Posterior cingulate gyrus (tissue), 11 donors: ENCODE measurements at regions not wholly inside any gene's neighbourhood (a gene's known extent, or its start where the extent isn't known, plus 50 kb on each side); places are given as distances from the start of the nearest gene placed in this dataset.

Experiments used
- DNase-seq, 10 donors: peaks; one replicate each; pipeline versions ENCODE4 v3.0.0 to v3.0.0-alpha.2; 2020 to 2021; ENCODE audit warnings: mixed read lengths in 3 of 10
- intact Hi-C: fragments of 100-400 bp; cut with DNase I; formaldehyde crosslinking; loops from one replicate; pipeline ENCODE4 v1.15.1; 2023

- intact Hi-C loops = no loop called here
- no peak for DNase-seq
Measured at GRCh38 chr10:90557385-90557784, 300.5 kb downstream of the HTR7 start.

DNA sequence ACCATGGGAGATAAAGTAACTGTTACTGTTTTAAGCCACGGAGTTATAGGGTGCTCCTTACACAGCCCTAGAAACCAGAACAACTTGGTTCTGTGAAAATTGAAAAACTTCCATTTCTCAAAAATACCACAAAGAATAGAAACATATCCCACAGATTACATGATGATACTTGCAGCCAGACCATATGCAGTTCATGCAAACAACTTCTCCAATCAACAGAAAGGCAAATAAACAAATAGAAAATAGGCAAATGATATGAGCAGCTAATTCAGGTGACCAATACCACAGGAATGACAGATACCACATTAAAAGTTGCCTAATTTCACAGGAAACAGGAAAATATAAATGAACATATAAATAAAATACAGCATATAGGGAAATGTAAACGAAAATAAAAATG, 297.5 kb downstream of the HTR7 start:
- no peak for DNase-seq
- intact Hi-C loops = no loop called here

DNA sequence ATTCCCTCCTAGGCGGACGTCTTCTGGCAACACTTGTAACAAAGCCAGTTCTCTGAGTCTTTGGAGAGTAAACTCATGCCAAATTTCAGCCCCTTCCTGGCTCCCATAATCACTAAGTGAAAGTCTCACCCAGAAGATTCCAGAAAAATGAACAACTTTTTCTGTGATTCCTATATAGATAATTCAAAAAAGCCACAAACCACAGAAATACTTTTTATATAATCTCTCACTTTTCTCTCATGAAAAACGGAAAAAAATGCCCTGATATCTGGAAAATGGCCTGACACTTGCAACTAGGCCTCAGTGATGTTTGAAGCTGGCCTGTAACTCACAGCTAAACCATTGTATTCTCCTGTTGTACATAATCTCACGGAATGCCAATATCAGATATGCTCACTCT, 296.2 kb downstream of the HTR7 start:
- intact Hi-C loops = no loop called here
- no peak for DNase-seq

DNA sequence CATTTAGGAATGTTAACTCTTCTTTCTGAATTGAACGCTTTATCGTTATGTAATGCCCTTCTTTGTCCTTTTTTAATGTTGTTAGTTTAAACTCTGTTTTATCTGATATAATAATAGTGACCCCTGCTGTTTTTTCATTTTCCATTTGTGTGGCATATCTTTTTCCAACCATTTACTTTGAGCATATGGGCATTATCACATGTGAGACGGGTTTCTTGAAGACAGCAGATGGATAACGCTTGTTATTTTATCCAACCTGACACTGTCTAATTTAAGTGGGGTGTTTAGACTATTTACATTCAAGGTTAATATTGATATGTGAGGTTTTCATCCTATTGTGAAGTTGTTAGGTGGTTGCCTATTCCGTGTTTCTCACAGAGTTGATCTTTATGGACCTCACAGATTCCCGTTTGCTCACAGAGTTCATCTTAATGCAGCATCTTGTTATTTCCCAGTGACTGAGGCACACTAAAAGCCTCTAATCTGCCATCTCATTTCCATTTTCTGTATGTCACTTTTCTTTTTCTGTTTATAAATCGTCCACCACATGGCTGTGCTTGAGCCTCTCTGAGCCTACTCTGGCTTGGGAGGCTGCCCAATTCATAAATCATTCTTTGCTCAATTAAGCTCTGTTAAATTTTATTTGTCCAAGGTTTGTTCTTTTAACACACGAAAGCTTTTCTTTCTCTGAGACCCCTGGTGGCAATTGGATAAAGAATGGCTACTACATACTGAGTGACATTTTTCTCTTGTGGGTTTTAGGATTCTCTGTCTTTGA, 286.2 kb downstream of the HTR7 start:
- DNase-seq = no peak
- intact Hi-C loops = no loop called here

DNA sequence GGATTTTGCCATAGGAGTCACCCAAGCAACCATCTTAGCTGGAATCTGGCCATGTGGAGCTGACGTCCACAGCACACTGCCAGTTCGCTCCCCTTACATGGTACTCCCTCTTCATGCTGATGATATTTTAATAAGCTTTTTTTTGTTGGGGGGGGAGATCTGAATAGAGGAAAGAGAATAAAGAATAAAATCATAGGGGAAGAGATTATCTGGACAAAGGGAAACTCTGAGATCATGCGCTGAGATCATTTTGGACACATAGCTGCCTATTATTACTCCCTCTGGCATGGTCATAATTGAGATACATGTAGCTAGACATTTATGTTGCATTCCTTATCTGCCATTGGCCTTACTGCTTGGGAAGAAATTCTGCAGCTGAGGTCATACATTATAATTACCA, 282.7 kb downstream of the HTR7 start:
- DNase-seq = no peak
- intact Hi-C loops = no loop called here

DNA sequence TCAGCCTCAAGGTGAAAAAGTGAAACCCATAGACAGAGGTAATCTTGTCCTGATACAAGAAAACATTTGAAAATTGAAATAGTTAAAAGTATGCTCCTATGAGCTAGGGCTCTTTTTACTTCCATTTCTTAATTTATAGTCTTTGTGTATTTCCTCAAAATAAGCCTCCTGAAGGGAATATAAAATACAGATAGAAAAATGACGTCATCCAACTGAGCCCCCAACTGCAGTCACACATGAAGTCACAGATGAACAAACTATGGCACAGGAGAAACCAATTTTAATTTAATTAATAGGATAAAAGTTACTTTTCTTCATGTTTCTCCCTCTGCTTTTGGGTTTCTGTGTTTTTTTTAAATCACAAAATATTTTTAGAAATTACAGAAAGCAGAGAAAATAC, 280.3 kb downstream of the HTR7 start:
- no peak for DNase-seq
- intact Hi-C loops = no loop called here

DNA sequence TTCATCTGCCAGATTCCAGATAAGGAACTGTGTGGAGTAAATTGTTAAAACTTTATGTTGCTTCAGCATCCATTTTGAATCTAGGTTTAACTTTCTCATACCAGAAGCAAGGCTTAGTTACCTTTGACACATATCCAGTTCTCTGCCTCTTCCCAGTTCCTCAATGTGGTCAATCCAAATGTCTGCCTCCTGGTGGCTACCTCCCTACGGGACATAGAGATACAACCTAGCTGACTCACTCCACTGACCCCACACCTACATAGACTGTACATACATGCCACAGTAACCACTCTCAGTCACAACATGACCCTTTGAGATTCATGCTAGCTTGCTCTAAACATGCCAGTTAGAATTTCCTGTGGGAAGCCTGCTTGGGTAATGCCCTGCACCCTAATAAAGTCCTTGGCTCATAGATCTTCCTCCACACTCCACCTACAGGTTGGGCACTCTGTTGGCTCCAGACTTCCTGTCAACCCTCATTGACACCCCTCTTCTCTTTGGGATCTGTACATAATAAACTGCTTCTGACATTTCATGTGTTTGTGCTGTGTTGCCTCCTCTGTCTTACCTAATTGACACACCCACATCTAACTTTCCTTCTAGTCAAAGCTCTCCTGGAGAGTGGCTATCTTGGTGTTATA, 278.1 kb downstream of the HTR7 start:
- intact Hi-C loops = no loop called here
- no peak for DNase-seq

DNA sequence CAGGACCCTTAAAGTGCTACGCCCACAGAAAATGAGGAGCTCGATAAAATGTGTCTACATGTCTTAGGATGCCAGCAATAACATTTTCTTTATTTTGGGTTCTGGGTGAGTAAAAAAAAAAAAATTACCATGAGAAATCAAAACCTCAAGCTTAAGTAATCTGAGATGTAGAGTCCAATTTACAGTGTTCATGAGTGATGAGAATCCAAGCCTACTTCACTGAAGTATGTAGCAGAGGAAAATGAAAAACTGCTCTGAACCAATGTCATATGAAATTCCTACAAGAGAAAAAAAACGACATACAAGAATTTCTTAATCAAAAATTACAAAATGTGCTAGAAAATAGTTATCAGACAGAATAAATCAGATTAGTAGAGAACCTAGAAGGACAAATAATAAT, 274.4 kb downstream of the HTR7 start:
- no peak for DNase-seq
- intact Hi-C loops = no loop called here

DNA sequence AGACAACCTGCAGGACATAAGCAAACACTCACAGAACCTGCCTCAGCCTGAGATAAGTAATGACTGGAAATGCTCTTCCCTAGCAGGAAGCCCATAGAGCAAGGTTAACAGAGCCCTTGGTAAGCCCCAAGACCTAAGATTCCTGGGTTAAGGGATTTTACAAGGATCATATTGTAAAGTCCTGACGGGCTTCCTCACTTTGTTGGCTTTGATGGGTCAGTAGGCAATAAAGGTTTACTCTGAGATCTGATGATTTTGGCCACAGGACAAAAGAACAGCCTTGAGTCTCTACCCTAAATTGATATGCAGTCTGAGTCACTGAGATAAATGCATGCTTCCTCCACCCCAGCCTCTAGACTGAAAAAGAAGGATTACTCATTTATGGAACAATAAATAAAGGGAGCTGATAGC, 270.8 kb downstream of the HTR7 start:
- intact Hi-C loops = no loop called here
- DNase-seq = no peak

DNA sequence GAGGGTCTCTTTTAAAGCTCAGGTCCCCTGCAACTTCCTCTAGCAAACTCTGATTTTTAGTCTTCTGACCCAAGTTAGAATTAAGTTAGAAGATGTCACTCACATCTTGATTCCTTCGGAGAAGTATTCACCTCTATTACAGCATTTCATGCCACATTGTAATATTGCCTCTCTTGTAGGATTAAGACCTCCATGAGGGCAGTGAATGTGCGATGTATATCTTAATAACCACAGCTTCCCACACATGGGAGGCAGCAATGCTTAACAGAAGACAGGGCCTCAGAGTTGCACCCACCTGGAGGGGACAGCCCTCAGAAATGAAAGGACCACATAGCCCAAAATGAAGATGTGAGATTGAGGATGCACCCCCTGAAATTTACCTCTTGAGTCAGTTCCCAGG, 270.3 kb downstream of the HTR7 start:
- intact Hi-C loops = no loop called here
- no peak for DNase-seq

DNA sequence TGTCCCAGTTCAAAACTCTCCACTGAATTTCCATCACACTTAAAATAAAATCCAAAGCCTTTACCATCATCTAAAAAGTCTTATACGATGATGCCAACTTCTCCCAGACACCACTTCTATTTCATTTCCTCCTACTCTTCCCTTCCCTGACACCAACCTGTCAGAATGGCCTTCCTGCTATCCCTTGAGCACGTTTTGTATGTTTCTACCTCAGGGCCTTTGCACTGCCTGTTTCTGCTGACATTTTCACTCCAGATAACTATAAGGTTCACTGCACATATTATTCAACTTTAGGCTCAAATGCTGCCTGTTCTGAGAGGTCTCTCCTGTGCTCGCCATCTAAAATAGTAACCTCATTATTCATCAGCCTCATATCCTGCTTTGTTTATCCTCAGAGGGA, 269.6 kb downstream of the HTR7 start:
- intact Hi-C loops = no loop called here
- DNase-seq = no peak

GRCh38 chr10:90589825-90590224, 268.0 kb downstream of the HTR7 start:
- intact Hi-C loops = loop anchor here (10.0 kb wide), 1 partner anchor 795 kb away; no protein-coding TSS in a partner anchor
- no peak for DNase-seq

DNA sequence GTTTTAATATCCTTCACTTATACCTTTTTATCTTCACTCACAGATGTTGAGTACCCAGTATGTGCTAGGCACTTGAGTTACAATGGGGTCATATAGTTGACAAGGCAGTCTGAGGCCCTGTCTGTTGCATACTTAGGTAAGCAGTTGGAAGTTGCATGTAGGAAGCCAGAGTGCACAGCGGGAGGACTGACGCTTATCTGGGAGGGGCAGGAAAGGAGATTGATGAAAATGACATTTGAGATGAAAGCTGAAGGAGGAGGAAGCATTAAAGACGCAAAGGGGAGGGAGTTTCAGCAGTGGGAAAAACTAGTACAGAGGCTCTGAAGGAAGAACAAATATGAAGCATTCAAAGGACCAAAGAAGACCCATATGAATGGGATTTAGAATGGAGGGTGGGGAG, 266.2 kb downstream of the HTR7 start:
- intact Hi-C loops = loop anchor here (10.0 kb wide), 1 partner anchor 797 kb away; no protein-coding TSS in a partner anchor
- DNase-seq = no peak

DNA sequence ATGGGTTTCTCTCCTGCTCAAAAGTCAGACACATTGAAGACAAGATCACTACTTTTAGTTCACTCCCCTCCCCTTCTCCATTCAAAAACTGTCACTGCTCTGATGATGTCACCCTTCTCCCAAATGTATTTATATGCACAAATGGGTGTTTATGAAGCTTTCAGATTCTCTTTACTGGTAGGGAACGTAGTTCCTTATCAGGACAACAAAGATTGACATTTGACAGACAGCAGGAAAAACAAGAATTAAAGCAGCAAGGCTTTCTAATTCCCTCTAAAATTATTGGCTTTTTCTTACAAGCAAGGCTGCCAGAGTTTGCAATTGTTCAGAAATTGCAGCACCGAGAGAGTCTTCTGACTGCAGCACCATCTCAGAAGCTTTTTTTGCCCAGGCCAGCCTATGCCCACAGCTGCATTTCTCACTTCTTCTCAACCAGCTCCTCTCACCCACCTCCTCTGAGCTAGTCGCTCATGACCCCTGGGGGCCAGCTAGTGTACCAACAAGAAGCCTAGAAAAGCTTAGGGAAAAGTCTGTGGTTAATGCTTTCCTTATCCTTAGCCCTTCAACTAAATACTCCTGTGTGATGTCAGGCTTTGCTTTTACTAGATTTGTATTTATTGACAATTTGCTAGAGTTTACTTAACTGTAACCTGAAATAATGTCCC, 265.1 kb downstream of the HTR7 start:
- DNase-seq = peak in 9 of 10 donors; percentile 12 to 90 (median 30)
- intact Hi-C loops = loop anchor here (10.0 kb wide), 1 partner anchor 798 kb away; no protein-coding TSS in a partner anchor

- DNase-seq = no peak
- intact Hi-C loops = loop anchor here (10.0 kb wide), 1 partner anchor 804 kb away; no protein-coding TSS in a partner anchor
Measured at GRCh38 chr10:90598513-90598912, 259.3 kb downstream of the HTR7 start.

DNA sequence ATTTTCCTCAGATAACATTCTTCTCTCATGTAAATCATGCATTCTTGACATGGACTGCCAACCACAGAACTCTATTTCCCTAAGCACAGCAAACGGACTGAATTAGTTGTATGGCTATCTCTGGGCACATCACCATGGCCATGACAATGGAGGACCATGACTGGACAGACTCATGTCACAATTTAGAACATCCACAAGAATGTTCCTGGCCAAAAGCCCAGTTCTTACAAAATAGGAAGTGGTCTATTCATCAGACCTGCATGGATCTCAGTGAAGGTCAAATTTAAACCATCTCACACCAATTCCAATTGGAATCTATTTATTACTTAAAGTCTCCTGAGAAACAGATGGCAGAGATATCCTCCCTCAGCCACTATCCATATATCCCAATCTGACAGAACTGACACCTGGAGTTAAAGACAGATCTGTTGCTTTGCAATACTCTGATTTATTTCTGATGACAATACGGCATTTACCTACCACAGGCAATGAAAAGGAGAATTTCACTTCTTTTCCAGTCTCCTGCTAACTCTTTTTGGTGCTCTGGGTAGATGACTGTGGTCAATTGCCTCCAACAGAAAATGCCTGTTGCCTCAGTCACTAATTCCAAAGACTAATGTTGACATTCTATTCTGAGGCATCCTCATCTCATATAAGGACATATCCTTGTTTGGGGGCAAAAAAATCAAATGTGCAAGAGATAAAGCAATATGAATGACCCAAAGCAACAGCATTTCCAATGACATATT, 254.8 kb downstream of the HTR7 start:
- no peak for DNase-seq
- intact Hi-C loops = no loop called here

- DNase-seq = no peak
Measured at GRCh38 chr10:90604636-90605035, 253.2 kb downstream of the HTR7 start.

GRCh38 chr10:90605506-90605905, 252.3 kb downstream of the HTR7 start:
- no peak for DNase-seq
- intact Hi-C loops = no loop called here

More at GRCh38 chr10:90604636-90605035, 253.2 kb downstream of the HTR7 start:
- intact Hi-C loops = no loop called here

GRCh38 chr10:90612276-90612675, 245.6 kb downstream of the HTR7 start:
- DNase-seq = no peak
- intact Hi-C loops = no loop called here

DNA sequence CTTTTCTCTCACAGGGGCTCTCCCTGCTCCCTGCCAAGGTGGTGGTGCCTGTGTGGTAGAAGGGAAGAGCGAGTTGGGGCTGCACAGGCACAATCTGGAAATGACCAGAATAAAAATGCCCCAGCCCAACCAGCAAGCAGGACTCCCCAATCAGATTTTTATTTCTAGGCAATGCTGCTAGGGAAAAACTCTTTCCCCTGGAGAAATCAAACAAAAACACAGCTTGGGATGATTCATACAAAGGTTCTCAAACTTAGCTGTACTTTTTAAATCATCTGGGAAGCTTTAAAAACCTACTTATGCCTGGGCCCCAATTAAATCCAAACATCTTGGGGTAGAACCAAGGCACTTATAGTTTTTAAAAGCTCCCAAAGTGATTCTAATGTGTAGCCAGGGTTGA, 243.2 kb downstream of the HTR7 start:
- DNase-seq = no peak
- intact Hi-C loops = no loop called here

- intact Hi-C loops = no loop called here
- no peak for DNase-seq
Measured at GRCh38 chr10:90621577-90621976, 236.3 kb downstream of the HTR7 start.
